HEK293 (cell line): ENCODE measurements at regions not wholly inside any gene's neighbourhood (a gene's known extent, or its start where the extent isn't known, plus 50 kb on each side); places are given as distances from the start of the nearest gene placed in this dataset.

Experiments used
- CTCF ChIA-PET: fragments of 350-600 bp; formaldehyde crosslinking; extraction: SDS; loops from one replicate; lab custom pipeline; 2021; ENCODE audit warnings: antibody characterized with exemption; lab: Yijun Ruan, JAX
- POLR2A ChIA-PET: fragments of 300-600 bp; formaldehyde crosslinking; extraction: SDS; loops from one replicate; lab custom pipeline; 2020; ENCODE audit warnings: antibody characterized with exemption, inconsistent platforms; lab: Yijun Ruan, JAX
- H3K27ac ChIP-seq: fragments of 200-500 bp; sonication (Bioruptor generic); 2 replicates; pipeline ENCODE4 v1.5.1; 2014; ENCODE audit warnings: low read depth, low read length, control low read depth, inconsistent platforms; ENCODE audit errors: extremely low read depth
- H3K36me3 ChIP-seq, 2 experiments: fragments of 200-500 bp in 1 of 2; sonication (Bioruptor generic) in 1 of 2; 1 replicate in 1 of 2; 2 replicates in 1 of 2; pipeline ENCODE4 v1.5.1; 2014 to 2017; ENCODE audit warnings: inconsistent platforms in 2 of 2, low read length in 2 of 2; ENCODE audit not compliant: control insufficient read depth in 2 of 2, insufficient read depth in 1 of 2
- H3K4me1 ChIP-seq: fragments of 200-500 bp; sonication (Bioruptor generic); 2 replicates; pipeline ENCODE4 v1.5.1; 2014; ENCODE audit warnings: mild to moderate bottlenecking, low read length, inconsistent platforms; ENCODE audit not compliant: control insufficient read depth, insufficient read depth
- H3K4me3 ChIP-seq: 2 replicates; pipeline ENCODE4 v1.5.1; 2011; ENCODE audit warnings: low read depth, mild to moderate bottlenecking, control low read depth, low read length, moderate library complexity
- H3K9me3 ChIP-seq: fragments of 200-500 bp; sonication (Bioruptor generic); 2 replicates; pipeline ENCODE4 v1.5.1; 2014; ENCODE audit warnings: low read depth, low read length, inconsistent platforms; ENCODE audit not compliant: control insufficient read depth, insufficient read depth
- KLF7 ChIP-seq: fragments of 450-650 bp; formaldehyde crosslinking; IDR thresholded peaks from 2 replicates; pipeline ENCODE4 v1.5.1; 2016; ENCODE audit warnings: missing biosample characterization, missing genetic modification characterization, borderline replicate concordance
- OSR2 ChIP-seq: fragments of 450-650 bp; formaldehyde crosslinking; IDR thresholded peaks from 2 replicates; pipeline ENCODE4 v1.5.1; 2016; ENCODE audit warnings: missing biosample characterization, missing genetic modification characterization
- SCRT1 ChIP-seq: fragments of 450-650 bp; formaldehyde crosslinking; IDR thresholded peaks from 2 replicates; pipeline ENCODE4 v1.5.1; 2016; ENCODE audit warnings: missing biosample characterization, missing genetic modification characterization, borderline replicate concordance
- TRIM28 ChIP-seq: IDR thresholded peaks from 2 replicates; pipeline ENCODE4 v1.6.1; 2011; ENCODE audit warnings: low read length, control low read depth, borderline replicate concordance
- ZBTB21 ChIP-seq: fragments of 450-650 bp; formaldehyde crosslinking; IDR thresholded peaks from 2 replicates; pipeline ENCODE4 v1.5.1; 2017; ENCODE audit warnings: missing biosample characterization, missing genetic modification characterization
- ZFP37 ChIP-seq: fragments of 450-650 bp; formaldehyde crosslinking; IDR thresholded peaks from 2 replicates; pipeline ENCODE4 v1.5.1; 2016; ENCODE audit warnings: missing biosample characterization, missing genetic modification characterization
- ZNF133 ChIP-seq: fragments of 450-650 bp; formaldehyde crosslinking; IDR thresholded peaks from 2 replicates; pipeline ENCODE4 v1.5.1; 2016; ENCODE audit warnings: missing biosample characterization, missing genetic modification characterization
- ZNF175 ChIP-seq: fragments of 450-650 bp; formaldehyde crosslinking; IDR thresholded peaks from 2 replicates; pipeline ENCODE4 v1.5.1; 2016; ENCODE audit warnings: missing biosample characterization, missing genetic modification characterization
- ZNF202 ChIP-seq: fragments of 450-650 bp; formaldehyde crosslinking; IDR thresholded peaks from 2 replicates; pipeline ENCODE4 v1.5.1; 2016; ENCODE audit warnings: missing biosample characterization, missing genetic modification characterization, borderline replicate concordance
- ZNF341 ChIP-seq: fragments of 450-650 bp; formaldehyde crosslinking; IDR thresholded peaks from 2 replicates; pipeline ENCODE4; 2016; ENCODE audit warnings: low read depth, missing biosample characterization, missing genetic modification characterization
- ZNF501 ChIP-seq: fragments of 450-650 bp; formaldehyde crosslinking; IDR thresholded peaks from 2 replicates; pipeline ENCODE4 v1.5.1; 2016; ENCODE audit warnings: missing biosample characterization, missing genetic modification characterization
- ZNF510 ChIP-seq: fragments of 450-650 bp; formaldehyde crosslinking; IDR thresholded peaks from 2 replicates; pipeline ENCODE4 v1.5.1; 2018; ENCODE audit warnings: mild to moderate bottlenecking, missing genetic modification characterization, missing biosample characterization; ENCODE audit not compliant: insufficient replicate concordance
- ZNF529 ChIP-seq: fragments of 450-650 bp; formaldehyde crosslinking; IDR thresholded peaks from 2 replicates; pipeline ENCODE4 v1.5.1; 2017; ENCODE audit warnings: missing genetic modification characterization, missing biosample characterization; ENCODE audit not compliant: insufficient replicate concordance
- ZNF530 ChIP-seq: fragments of 450-650 bp; formaldehyde crosslinking; IDR thresholded peaks from 2 replicates; pipeline ENCODE4 v1.5.1; 2016; ENCODE audit warnings: low read depth, missing biosample characterization, missing genetic modification characterization
- ZNF571 ChIP-seq: fragments of 450-650 bp; formaldehyde crosslinking; IDR thresholded peaks from 2 replicates; pipeline ENCODE4 v1.5.0; 2017; ENCODE audit warnings: missing biosample characterization, missing genetic modification characterization
- ZNF777 ChIP-seq: fragments of 450-650 bp; formaldehyde crosslinking; IDR thresholded peaks from 2 replicates; pipeline ENCODE4 v1.5.1; 2017; ENCODE audit warnings: missing biosample characterization, missing genetic modification characterization, borderline replicate concordance
- ZNF792 ChIP-seq: fragments of 450-650 bp; formaldehyde crosslinking; IDR thresholded peaks from 2 replicates; pipeline ENCODE4 v1.5.1; 2016; ENCODE audit warnings: missing biosample characterization, missing genetic modification characterization
- TF ChIP-seq, protein P1 (sequence below): fragments of 450-650 bp; formaldehyde crosslinking; IDR thresholded peaks from 2 replicates; pipeline ENCODE4 v1.5.1; 2016; ENCODE audit warnings: missing biosample characterization, missing genetic modification characterization
- TF ChIP-seq, protein P2 (sequence below): fragments of 450-650 bp; formaldehyde crosslinking; IDR thresholded peaks from 2 replicates; pipeline ENCODE4 v1.5.1; 2016; ENCODE audit warnings: missing biosample characterization, missing genetic modification characterization, borderline replicate concordance
- TF ChIP-seq, protein P3 (sequence below): fragments of 450-650 bp; formaldehyde crosslinking; optimal IDR thresholded peaks from 2 replicates; pipeline ENCODE3; 2016; ENCODE audit warnings: missing biosample characterization, mild to moderate bottlenecking, missing genetic modification characterization

DNA sequence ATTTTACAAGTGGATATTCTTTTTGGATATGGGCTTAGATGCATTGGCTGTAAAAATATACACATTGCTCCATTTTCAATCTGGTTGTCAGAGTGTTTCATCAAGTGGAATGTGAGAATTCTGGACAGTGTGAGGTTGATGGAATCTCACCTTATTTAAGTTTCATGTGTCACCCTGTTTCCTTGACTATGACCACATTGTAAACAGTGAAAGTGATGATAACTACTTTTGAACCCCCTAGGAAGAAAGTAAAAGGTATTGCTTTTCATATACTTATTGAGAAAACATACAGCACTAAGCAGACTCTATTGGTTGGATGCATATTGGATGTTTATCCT lies 490.5 kb upstream of the RAG2 start:
- no peak overlapping the region for H3K27ac ChIP-seq
- no peaks in the 10 kb centered on the region for H3K36me3 ChIP-seq
- ChIA-PET CTCF (interaction anchor here (0.7 kb wide), 1 partner anchor 85 kb away, joined by 4 read pairs; no protein-coding TSS in a partner anchor), POLR2A (no interaction called here)
- H3K9me3 ChIP-seq: no peaks in the 10 kb centered on the region
- H3K4me1 ChIP-seq: no peaks in the 10 kb centered on the region
- TF ChIP-seq ZNF341 (tag by site-specific recombination): no peak
- no peak for TF ChIP-seq ZNF530
- no peak for TF ChIP-seq KLF7
- TF ChIP-seq TRIM28: no peak
- TF ChIP-seq ZNF529 (tag by site-specific recombination): no peak
- no peak for TF ChIP-seq ZNF792 (tag by site-specific recombination)
- no peak for TF ChIP-seq SCRT1
- no peak for TF ChIP-seq ZFP37
- TF ChIP-seq ZNF510 (tag by site-specific recombination): no peak
- no peak for TF ChIP-seq ZNF777 (tag by site-specific recombination)
- no peak for TF ChIP-seq ZNF501
- TF ChIP-seq, protein P1, sequence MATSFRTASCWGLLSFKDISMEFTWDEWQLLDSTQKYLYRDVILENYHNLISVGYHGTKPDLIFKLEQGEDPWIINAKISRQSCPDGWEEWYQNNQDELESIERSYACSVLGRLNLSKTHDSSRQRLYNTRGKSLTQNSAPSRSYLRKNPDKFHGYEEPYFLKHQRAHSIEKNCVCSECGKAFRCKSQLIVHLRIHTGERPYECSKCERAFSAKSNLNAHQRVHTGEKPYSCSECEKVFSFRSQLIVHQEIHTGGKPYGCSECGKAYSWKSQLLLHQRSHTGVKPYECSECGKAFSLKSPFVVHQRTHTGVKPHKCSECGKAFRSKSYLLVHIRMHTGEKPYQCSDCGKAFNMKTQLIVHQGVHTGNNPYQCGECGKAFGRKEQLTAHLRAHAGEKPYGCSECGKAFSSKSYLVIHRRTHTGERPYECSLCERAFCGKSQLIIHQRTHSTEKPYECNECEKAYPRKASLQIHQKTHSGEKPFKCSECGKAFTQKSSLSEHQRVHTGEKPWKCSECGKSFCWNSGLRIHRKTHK (tag by site-specific recombination): no peak
- TF ChIP-seq, protein P2, sequence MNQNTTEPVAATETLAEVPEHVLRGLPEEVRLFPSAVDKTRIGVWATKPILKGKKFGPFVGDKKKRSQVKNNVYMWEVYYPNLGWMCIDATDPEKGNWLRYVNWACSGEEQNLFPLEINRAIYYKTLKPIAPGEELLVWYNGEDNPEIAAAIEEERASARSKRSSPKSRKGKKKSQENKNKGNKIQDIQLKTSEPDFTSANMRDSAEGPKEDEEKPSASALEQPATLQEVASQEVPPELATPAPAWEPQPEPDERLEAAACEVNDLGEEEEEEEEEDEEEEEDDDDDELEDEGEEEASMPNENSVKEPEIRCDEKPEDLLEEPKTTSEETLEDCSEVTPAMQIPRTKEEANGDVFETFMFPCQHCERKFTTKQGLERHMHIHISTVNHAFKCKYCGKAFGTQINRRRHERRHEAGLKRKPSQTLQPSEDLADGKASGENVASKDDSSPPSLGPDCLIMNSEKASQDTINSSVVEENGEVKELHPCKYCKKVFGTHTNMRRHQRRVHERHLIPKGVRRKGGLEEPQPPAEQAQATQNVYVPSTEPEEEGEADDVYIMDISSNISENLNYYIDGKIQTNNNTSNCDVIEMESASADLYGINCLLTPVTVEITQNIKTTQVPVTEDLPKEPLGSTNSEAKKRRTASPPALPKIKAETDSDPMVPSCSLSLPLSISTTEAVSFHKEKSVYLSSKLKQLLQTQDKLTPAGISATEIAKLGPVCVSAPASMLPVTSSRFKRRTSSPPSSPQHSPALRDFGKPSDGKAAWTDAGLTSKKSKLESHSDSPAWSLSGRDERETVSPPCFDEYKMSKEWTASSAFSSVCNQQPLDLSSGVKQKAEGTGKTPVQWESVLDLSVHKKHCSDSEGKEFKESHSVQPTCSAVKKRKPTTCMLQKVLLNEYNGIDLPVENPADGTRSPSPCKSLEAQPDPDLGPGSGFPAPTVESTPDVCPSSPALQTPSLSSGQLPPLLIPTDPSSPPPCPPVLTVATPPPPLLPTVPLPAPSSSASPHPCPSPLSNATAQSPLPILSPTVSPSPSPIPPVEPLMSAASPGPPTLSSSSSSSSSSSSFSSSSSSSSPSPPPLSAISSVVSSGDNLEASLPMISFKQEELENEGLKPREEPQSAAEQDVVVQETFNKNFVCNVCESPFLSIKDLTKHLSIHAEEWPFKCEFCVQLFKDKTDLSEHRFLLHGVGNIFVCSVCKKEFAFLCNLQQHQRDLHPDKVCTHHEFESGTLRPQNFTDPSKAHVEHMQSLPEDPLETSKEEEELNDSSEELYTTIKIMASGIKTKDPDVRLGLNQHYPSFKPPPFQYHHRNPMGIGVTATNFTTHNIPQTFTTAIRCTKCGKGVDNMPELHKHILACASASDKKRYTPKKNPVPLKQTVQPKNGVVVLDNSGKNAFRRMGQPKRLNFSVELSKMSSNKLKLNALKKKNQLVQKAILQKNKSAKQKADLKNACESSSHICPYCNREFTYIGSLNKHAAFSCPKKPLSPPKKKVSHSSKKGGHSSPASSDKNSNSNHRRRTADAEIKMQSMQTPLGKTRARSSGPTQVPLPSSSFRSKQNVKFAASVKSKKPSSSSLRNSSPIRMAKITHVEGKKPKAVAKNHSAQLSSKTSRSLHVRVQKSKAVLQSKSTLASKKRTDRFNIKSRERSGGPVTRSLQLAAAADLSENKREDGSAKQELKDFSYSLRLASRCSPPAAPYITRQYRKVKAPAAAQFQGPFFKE: no peak
- TF ChIP-seq ZBTB21 (tag by site-specific recombination): no peak
- TF ChIP-seq, protein P3, sequence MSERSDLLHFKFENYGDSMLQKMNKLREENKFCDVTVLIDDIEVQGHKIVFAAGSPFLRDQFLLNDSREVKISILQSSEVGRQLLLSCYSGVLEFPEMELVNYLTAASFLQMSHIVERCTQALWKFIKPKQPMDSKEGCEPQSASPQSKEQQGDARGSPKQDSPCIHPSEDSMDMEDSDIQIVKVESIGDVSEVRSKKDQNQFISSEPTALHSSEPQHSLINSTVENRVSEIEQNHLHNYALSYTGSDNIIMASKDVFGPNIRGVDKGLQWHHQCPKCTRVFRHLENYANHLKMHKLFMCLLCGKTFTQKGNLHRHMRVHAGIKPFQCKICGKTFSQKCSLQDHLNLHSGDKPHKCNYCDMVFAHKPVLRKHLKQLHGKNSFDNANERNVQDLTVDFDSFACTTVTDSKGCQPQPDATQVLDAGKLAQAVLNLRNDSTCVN: no peak
- TF ChIP-seq ZNF175: no peak
- no peak for TF ChIP-seq ZNF133 (tag by site-specific recombination)
- no peak for TF ChIP-seq ZNF202 (tag by site-specific recombination)
- TF ChIP-seq OSR2 (tag by site-specific recombination): no peak
- no peak for TF ChIP-seq ZNF571 (tag by site-specific recombination)
- no peak overlapping the region for H3K4me3 ChIP-seq
